ENCODE measurements at regions not wholly inside any gene's neighbourhood (a gene's known extent, or its start where the extent isn't known, plus 50 kb on each side); places are given as distances from the start of the nearest gene placed in this dataset.
A peak's percentile ranks its signal among the peaks of the same experiment; 100 is the strongest.

DNA sequence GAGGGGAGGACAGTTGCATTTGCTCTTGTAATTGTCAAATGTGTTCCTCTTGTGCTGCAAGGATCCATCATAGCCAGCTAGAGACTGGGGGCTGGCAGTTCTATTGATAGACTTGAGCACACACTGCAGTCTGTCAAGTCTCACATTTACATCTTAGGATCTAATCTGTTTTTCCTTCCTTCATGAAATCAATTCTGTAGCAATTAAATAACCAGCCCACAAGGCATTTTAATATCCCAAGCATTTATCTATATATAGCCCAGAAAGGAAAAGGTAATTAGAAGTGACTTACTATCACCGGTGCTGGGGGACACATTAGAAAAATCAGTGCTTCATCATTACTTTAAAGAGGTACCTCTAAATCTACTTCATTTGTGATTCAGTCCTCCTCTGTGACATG, 143.0 kb upstream of the STXBP5 start:
- WGBS (ENCODE audit: insufficient coverage, low coverage, low lambda C conversion rate, missing lambda C conversion rate): 83% methylated on average over 1 of the region's 1 CpG
- Histone ChIP-seq H3K9me3 (no peaks in the 10 kb centered on the region), H3K4me1 (no peaks in the 10 kb centered on the region), H3K4me3 (no peak overlapping the region), H3K27ac (no peak overlapping the region), H3K27me3 (no peaks in the 10 kb centered on the region), H3K36me3 (no peaks in the 10 kb centered on the region)
- DNase-seq (no peak), ATAC-seq (no peak)
- TF ChIP-seq, protein P1, sequence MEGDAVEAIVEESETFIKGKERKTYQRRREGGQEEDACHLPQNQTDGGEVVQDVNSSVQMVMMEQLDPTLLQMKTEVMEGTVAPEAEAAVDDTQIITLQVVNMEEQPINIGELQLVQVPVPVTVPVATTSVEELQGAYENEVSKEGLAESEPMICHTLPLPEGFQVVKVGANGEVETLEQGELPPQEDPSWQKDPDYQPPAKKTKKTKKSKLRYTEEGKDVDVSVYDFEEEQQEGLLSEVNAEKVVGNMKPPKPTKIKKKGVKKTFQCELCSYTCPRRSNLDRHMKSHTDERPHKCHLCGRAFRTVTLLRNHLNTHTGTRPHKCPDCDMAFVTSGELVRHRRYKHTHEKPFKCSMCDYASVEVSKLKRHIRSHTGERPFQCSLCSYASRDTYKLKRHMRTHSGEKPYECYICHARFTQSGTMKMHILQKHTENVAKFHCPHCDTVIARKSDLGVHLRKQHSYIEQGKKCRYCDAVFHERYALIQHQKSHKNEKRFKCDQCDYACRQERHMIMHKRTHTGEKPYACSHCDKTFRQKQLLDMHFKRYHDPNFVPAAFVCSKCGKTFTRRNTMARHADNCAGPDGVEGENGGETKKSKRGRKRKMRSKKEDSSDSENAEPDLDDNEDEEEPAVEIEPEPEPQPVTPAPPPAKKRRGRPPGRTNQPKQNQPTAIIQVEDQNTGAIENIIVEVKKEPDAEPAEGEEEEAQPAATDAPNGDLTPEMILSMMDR (IDR thresholded peaks at IDR 0.05): no peak
- TF ChIP-seq POLR2A (IDR thresholded peaks at IDR 0.05): no peak
- intact Hi-C loops (cut with DNase I): no loop called here

DNA sequence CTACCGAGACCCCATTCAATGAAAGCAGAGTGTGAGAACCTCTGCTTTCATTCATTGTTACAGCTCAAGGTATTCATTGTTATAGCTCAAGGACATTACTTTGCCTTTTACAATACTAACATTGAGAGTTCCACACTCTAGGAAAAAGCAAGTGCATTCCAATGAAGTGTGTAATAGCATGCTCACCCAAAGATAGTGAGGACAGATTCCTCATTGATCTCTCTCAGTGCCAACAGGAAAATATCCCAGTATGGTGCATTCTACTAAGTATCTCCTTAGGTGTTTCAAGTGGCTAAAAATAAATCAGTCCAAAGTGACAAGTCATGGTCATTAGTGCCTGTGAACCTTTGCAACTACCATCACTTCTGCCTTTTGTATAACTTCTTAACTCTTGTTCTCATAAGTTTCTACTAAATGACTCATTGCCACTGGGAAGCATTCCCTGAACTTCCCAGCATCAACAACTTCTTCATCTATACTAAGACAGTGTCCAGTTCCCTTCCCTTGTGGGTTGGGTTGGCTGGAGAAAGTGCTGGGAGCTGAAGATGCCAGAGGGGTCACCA, 140.7 kb upstream of the STXBP5 start:
- no peak overlapping the region for H3K27ac ChIP-seq
- no peak for DNase-seq
- TF ChIP-seq POLR2A (IDR thresholded peaks at IDR 0.05): no peak
- TF ChIP-seq, protein P1 (IDR thresholded peaks at IDR 0.05): no peak
- intact Hi-C loops (cut with DNase I): no loop called here
- H3K36me3 ChIP-seq: no peaks in the 10 kb centered on the region
- peak in 1 of 4 donors; percentile 19 for ATAC-seq
- 100% methylated on average over 1 of the region's 1 CpG for WGBS (ENCODE audit: insufficient coverage, low coverage, low lambda C conversion rate, missing lambda C conversion rate)
- H3K27me3 ChIP-seq: no peaks in the 10 kb centered on the region
- H3K4me1 ChIP-seq: no peaks in the 10 kb centered on the region
- H3K9me3 ChIP-seq: no peaks in the 10 kb centered on the region
- H3K4me3 ChIP-seq: no peak overlapping the region

DNA sequence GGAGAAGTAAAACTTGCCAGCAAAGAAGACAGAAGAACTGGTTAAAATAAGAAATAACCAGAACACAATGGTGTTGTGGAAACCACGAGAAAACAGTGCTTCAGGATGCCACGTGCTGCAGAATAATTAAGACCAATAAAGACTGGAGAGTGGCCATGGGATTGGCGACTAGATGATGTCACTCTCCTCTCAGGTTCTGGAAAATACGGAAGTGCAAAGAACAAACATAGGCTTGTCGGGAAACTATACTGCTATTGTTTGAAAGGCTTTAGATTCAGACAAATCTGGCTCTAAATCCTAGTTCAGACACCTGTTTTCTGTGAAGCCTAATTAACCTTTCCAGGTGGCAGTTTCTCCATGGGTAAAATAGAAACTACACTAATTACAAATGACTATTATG, 138.4 kb upstream of the STXBP5 start:
- ATAC-seq: no peak
- intact Hi-C loops (cut with DNase I): no loop called here
- H3K27ac ChIP-seq: no peak overlapping the region
- H3K4me1 ChIP-seq: no peaks in the 10 kb centered on the region
- DNase-seq: no peak
- no peak for TF ChIP-seq POLR2A (IDR thresholded peaks at IDR 0.05)
- TF ChIP-seq, protein P1 (IDR thresholded peaks at IDR 0.05): no peak
- no peaks in the 10 kb centered on the region for H3K36me3 ChIP-seq
- H3K27me3 ChIP-seq: no peaks in the 10 kb centered on the region
- 73% methylated on average over 5 of the region's 5 CpGs for WGBS (ENCODE audit: insufficient coverage, low coverage, low lambda C conversion rate, missing lambda C conversion rate)
- no peak overlapping the region for H3K4me3 ChIP-seq
- H3K9me3 ChIP-seq: no peaks in the 10 kb centered on the region

DNA sequence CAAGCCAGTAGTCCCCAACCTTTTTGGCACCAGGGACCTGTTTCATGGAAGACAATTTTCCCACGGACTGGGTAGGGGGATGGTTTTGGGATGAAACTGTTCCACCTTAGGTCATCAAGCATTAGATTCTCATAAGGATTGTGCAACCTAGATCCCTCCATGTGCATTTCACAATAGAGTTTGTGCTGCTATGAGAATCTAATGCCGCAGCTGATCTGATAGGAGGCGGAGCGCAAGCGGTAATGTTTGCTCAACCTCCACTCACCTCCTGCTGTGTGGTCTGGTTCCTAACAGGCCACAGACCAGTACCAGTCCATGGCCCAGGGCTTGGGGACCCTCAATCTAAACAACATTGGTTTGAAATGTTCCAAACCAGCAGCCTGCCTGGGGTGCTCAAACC, 137.0 kb upstream of the STXBP5 start:
- no peak for TF ChIP-seq POLR2A (IDR thresholded peaks at IDR 0.05)
- TF ChIP-seq, protein P1 (IDR thresholded peaks at IDR 0.05): no peak
- Histone ChIP-seq H3K4me3 (no peak overlapping the region), H3K9me3 (no peaks in the 10 kb centered on the region), H3K36me3 (no peaks in the 10 kb centered on the region), H3K27ac (no peak overlapping the region), H3K27me3 (no peaks in the 10 kb centered on the region), H3K4me1 (no peaks in the 10 kb centered on the region)
- peak; percentile 41 to 96 (median 92) for ATAC-seq
- intact Hi-C loops (cut with DNase I): no loop called here
- 9% methylated on average over 5 of the region's 5 CpGs for WGBS (ENCODE audit: insufficient coverage, low coverage, low lambda C conversion rate, missing lambda C conversion rate)
- DNase-seq: peak in 1 of 3 donors; percentile 48

DNA sequence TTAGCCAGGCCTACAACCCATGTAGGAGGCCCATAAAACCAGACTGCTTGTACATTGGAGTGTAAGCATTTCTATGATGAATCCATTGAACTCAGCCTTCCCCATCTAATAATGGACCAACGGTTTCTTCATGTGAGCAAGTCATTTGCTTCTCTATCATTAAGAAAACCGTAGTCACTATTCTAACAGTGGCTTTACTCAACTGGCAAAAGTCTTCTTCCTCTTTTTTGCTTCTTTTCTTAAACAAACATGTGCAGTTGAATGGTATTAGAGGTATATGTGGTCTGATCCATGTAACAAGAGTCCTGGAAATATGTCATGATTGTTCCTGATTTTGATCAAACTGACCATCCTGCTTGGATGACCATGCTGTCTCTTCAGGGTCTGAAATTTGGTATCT, 132.4 kb upstream of the STXBP5 start:
- ATAC-seq (no peak), DNase-seq (no peak)
- WGBS (ENCODE audit: insufficient coverage, low coverage, low lambda C conversion rate, missing lambda C conversion rate): 50% methylated on average over 2 of the region's 2 CpGs
- H3K9me3 ChIP-seq: no peaks in the 10 kb centered on the region
- no peaks in the 10 kb centered on the region for H3K27me3 ChIP-seq
- H3K4me1 ChIP-seq: no peaks in the 10 kb centered on the region
- H3K36me3 ChIP-seq: no peaks in the 10 kb centered on the region
- intact Hi-C loops (cut with DNase I): no loop called here
- no peak overlapping the region for H3K27ac ChIP-seq
- no peak overlapping the region for H3K4me3 ChIP-seq
- TF ChIP-seq, protein P1 (IDR thresholded peaks at IDR 0.05): no peak
- TF ChIP-seq POLR2A (IDR thresholded peaks at IDR 0.05): no peak
